NCI-H2171 treated with DMSO at 0.1 percent for 48 hours (cell line): ENCODE measurements at regions not wholly inside any gene's neighbourhood (a gene's known extent, or its start where the extent isn't known, plus 50 kb on each side); places are given as distances from the start of the nearest gene placed in this dataset.
"Not testable (repeated sequence)": the region's sequence is repeated elsewhere in the genome, so short reads cannot be mapped to it uniquely, and the experiment has no call there.

ENCODE experiments used
- DNase-seq: peaks from one replicate; lab custom pipeline; 2025; lab: John Stamatoyannopoulos, UW

DNA sequence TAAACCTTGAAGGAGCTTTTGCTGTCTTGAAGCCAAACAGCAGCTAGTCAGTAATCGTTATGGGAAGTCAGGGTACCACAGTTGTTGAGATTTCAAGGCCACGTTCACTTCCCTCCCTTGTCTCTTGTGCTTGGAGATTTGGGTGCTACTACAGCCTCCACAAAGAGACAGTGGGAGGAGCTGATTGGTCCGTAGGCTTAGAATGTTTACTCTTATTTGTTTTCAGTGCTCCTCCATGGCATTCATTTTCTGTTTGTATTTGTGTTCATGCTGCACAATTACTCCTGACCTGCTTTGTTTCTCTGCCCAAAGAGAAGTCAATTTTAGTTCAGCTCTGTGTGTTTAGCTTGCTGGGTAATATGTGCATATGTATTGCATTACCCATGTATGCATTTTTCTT lies 147.7 kb downstream of the PRL start:
- no peak for DNase-seq

DNA sequence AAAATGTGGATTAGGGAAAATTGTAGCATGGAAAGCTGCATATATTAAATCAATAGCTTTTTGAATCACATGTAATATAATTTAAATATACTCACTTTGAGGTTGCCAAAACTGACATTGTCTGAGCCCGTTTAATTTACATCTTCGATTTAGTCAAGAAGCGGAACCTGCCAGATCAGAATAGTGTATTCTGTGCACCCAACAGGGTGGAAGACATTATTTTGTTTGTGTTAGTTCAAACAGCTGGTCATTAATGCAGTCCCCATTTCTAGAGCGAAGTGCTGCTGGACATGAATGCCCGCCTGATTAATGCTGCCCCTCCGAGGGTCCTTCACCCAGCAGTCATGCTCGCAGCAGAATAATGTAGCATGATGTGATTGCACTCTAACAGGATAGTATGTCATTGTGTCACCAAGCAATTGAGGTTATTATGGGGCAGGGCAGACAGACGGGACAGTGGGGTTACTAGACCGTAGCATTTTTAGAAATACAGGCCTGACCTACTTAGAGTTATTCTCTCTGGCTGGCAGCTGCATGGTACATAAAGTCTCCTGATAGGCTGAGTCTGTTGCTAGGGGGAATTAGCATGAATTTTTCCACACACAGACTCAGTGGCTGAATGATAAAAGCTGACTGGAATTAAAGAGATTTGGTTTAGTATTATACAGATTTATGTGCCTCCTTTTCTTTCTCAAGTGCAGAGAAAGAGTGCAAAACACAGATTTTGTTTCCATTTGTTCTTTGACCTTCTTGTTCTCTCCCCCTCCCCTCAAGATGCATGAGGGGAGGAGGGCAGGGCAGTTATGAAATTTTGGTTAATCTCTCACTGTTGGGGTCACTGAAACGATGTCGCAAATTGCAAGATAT lies 147.1 kb downstream of the PRL start:
- no peak for DNase-seq

- no peak for DNase-seq
Observed at GRCh38 chr6:22150368-22151035, 146.3 kb downstream of the PRL start.

- no peak for DNase-seq
Observed at GRCh38 chr6:22151892-22152291, 144.9 kb downstream of the PRL start.

DNA sequence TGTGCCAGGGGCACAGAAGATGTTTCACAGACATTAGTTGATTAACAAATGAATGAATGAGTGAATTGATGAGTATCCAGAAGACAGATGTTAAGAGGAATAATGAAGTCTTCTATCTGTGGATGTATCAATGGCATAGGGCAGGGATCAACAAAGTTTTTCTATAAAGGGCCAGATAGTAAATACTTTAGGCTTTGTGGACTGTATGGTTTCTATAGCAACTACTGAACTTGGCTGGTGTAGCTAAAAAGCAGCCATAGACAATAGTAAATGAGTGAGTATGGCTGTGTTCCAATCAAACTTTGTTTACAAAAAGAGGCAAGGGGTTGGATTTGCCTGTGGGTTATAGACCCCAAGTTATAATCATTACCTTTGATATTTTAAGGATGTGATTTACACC lies 144.0 kb downstream of the PRL start:
- DNase-seq = no peak

GRCh38 chr6:22153384-22154158 lies 143.3 kb downstream of the PRL start:
- no peak for DNase-seq

GRCh38 chr6:22155551-22155950 lies 141.3 kb downstream of the PRL start:
- no peak for DNase-seq

DNA sequence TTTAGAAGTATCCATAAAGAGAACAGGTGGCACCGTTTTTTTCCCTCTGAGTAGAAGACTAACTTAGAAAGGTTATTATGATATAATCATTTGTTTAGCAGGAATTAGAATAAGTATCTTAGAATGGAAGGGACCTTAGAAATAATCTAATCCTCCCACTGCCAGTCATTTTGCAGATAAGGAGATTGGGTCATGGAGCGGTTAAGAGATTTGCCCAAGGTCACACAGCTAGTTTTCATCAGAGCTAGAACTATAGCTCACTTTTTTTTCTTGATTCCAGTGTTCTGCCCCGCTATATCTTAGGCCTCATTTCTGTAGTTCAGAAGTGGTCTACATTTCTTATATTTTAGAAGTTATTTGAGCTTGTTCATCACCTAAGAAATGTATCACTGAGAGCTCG lies 139.6 kb downstream of the PRL start:
- no peak for DNase-seq

DNA sequence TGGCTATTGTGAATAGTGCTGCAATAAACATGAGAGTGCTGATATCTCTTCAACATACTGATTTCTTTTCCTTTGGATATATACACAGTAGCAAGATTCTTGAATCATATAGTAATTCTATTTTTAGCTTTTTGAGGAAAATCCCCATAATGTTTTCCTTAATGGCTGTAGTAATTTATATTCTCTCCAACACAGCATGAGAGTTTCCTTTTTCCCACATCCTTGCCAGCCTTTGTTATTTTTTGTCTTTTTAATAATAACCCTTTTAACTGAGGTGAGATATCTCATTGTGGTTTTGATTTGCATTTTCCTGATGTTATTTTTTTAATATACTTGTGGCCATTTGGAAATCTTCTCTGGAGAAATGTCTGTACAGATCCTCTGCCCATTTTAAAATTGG lies 132.6 kb downstream of the PRL start:
- no peak for DNase-seq

DNA sequence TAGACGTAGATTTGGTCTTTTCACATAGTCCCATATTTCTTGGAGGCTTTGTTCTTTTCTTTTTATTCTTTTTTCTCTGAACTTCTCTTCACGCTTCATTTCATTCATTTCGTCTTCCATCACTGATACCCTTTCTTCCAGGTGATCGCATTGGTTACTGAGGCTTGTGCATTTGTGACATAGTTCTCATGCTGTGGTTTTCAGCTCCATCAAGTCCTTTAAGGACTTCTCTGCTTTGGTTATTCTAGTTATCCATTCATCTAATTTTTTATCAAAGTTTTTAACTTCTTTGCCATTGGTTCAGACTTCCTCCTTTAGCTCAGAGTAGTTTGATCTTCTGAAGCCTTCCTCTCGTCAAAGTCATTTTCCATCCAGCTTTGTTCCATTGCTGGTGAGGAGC lies 125.8 kb downstream of the PRL start:
- DNase-seq = not testable (repeated sequence)

DNA sequence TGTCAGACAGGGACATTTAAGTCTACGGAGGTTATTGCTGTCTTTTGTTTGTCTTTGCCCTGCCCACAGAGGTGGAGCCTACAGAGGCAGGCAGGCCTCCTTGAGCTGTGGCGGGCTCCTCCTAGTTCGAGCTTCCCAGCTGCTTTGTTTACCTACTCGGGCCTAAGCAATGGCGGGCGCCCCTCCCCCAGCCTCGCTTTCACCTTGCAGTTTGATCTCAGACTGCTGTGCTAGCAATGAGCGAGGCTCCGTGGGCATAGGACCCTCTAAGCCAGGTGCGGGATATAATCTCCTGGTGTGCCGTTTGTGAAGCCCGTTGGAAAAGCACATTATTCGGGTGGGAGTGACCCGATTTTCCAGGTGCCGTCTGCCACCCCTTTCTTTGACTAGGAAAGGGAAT lies 125.0 kb downstream of the PRL start:
- DNase-seq = not testable (repeated sequence)

DNA sequence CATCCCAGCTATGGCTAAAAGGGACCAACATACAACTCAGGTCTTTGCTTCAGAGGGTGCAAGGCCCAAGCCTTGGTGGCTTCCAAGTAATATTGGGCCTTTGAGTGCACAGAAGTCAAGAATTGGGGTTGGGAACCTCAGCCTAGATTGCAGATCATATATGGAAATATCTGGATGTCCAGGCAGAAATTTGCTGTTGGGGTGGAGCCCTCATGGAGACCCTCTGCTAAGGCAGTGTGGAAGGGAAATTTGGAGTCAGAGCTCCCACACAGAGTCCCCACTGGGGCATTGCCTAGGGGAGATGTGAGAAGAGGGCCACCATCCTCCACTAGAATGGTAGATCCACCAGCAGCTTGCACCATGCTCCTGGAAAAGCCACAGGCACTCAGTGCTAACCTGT lies 123.5 kb downstream of the PRL start:
- no peak for DNase-seq

DNA sequence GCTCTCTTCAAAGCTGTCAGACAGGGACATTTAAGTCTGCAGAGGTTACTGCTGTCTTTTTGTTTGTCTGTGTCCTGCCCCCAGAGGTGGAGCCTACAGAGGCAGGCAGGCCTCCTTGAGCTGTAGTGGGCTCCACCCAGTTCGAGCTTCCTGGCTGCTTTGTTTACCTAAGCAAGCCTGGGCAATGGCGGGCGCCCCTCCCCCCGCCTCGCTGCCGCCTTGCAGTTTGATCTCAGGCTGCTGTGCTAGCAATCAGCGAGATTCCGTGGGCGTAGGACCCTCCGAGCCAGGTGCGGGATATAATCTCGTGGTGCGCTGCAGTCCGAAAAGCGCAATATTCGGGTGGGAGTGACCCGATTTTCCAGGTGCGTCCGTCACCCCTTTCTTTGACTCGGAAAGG lies 116.6 kb downstream of the PRL start:
- DNase-seq = not testable (repeated sequence)

DNA sequence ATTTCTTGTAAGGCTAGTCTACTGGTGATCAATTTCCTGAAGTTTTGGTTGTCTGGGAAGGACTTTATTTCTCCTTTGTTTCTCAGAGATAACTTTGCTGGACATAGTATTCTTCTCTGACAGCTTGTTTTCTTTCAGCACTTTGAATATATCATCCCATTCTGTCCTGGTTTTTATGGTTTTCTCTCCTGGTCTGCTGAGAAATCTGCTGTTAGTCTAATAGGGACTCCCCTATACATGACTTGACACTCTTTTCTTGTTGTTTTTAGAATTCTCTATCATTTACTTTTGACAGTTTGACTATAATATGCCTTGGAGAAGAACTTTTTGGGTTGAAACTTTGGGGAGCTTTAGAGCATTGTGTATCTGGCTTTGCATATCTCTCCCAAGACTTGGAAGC lies 112.5 kb downstream of the PRL start:
- DNase-seq = no peak

DNA sequence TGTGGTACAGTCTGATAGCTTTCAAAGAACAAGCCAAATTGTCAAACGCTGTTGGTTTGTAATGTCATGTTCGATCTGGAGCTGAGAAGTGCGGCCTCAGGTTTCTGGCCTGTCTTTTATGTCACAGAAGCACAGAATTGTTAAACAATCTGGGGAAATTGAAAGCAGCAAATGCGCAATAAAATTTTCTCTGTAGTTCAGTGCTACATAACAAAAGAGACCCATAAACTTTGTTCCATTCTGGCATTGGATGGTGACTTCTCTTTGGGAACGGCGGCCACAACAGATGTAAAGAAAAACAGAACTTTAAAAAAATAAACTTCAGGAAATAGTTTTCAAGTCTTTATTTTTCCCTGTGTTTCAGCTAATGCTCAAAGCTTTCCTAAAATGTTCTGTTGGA lies 106.9 kb downstream of the PRL start:
- DNase-seq = no peak

DNA sequence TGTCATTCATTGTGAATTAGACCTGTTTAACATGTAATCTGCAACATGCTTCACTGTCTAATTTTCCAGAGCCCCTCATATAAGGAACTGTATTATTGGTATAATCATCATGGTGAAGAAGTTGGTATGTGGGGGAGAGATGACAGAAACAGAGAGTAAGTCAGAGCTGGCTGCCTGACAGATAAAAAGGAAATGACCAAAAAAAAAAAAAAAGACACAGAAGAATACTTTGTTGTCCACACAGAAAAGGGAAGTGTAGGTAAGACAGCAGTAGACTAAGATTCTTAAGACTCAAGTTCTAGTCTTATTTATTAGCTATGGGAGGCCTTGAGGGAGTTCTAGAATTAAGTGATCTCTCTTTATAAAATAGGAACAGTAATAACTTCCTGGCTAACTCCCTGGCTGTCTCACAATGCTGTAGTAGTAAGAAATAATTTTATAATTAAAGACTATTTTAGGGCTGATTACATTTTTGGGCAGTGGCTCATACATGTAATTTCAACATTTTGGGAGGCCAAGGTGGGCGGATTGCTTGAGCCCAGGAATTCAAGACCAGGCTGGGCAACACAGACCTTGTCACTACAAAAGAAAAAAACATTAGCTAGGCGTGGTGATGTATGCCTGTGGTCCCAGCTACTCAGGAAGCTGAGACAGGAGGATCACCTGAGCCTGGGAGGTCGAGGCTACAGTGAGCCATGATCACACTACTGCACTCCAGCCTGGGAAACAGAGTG lies 102.5 kb downstream of the PRL start:
- no peak for DNase-seq

DNA sequence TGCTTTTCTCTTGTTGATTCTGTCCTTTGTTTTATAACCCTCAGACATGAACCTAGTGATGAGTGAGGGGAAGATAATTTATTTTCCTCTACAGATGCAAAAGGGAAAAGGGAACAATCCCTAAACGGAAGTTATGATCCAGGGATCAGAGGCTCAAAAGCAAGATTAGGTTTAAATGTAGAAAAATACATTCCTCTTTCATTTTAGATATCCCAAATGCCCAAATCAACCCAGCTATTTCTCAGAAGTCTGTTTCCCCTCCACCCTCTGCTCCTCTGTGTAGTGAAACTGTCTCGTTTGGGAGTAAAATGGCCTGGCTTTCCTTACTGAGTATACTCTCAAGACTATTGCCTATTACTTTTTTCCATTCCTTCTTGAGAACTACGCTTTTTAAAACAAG lies 97.1 kb downstream of the PRL start:
- DNase-seq = no peak

- no peak for DNase-seq
Observed at GRCh38 chr6:22204153-22204552, 92.7 kb downstream of the PRL start.

- no peak for DNase-seq
Observed at GRCh38 chr6:22205266-22205665, 91.6 kb downstream of the PRL start.

- DNase-seq = peak; percentile 61
Observed at GRCh38 chr6:22206106-22206505, 90.7 kb downstream of the PRL start.

GRCh38 chr6:22208026-22208425 lies 88.8 kb downstream of the PRL start:
- DNase-seq = no peak

DNA sequence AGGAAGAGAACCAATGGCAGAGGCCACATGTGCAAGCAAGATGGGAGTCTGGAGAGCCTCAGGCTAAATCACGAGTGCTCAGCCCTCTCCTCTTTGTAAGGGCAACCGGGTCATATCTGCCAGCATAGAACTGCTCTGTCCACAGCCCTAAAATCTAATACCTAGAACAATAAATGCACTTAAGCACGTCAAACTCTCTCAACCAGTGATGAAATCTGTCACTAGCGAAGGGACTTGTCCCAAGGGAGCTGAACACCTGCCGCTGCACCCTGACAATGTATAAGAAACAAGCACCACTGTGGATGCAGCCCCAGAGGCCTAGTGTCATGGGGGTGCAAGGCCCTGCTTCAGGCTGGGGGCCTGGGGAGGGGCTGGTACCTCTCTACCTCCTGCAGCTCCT lies 82.5 kb downstream of the PRL start:
- DNase-seq = peak; percentile 60
